CD4-positive, alpha-beta T cell treated with Interleukin-1 beta for 1 hour (primary cell): ENCODE measurements at regions not wholly inside any gene's neighbourhood (a gene's known extent, or its start where the extent isn't known, plus 50 kb on each side); places are given as distances from the start of the nearest gene placed in this dataset.
"Not testable (repeated sequence)": the region's sequence is repeated elsewhere in the genome, so short reads cannot be mapped to it uniquely, and the experiment has no call there.

Experiments used
- DNase-seq, 2 donors: peaks; one replicate each; pipeline ENCODE4 v3.0.0-alpha.2; 2020 to 2022

DNA sequence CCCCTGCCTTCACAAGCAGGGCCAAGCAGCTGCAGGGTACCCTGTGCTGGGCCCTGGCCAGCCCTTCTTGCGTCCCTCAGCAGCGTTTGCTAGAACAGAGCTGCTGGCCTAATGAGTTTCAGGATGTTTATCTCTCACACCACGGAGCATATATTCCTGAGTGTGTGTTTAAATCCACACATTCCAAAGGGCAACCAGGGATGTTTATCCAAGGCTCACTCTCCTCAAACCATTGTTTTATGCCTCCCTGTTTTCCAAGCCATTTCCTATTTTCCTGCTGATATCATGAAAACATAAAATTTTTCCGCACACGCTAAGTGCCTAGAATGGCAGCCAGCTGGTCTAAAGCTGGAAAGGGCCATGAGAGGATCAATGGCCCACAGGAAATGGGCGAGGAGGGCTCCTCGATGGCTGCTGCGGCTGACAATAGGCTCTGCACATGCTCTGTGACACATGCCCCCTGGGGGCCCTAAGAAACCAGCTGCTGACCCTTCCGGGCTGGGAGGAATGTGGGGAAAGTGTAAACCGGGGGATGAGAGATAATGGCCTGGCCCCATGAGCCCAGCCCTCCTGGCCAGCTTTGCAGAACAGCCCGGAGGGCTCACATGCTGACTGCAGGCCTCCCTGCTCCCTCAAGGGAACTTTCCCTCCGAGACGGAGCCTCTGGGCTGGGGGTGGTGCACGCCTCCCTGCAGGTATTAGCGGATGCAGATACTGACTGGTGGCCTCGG, 194.0 kb downstream of the NDUFA10 start:
- no peak for DNase-seq

DNA sequence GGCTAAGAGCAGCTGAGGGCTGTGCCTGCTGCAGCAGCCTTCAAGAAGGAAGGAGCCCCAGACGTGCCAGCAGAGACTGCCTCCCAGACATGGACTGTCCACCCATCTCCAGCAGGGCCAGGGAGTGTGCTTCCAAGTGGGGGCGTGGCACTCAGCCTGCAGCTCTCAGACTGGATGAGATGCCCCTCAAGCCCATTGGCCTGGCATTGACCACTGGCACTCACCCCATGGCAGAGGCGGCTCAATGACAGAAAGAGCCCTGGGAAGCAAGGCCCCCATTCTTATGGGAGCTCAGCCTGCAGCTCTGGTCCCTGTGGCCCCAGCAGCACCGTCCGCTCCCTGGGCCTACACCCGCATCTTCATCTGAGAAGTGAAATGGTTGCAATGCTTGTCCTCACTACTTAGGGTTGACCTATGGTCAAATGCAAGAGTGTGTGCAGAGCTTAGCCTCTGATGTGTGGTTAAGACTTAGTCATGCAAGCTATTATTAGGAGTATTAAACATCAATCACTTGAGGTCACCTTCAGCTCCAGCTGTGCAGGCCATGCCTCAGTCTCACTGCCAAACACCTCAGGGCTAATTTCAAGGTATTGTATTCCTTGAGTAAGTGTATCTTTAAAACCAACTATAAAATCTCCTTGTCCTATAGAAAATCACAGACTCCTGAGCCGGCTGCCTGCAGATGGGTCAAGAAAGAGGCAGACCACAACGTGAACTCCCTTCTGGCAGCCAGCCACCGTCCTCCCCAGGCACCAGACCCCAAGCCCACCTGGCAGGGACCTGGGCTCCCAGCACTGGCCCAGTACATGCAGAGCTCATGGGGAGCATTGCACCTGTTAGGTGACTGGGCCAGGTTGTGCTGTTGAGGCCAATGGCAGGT, 194.8 kb downstream of the NDUFA10 start:
- DNase-seq: no peak

DNA sequence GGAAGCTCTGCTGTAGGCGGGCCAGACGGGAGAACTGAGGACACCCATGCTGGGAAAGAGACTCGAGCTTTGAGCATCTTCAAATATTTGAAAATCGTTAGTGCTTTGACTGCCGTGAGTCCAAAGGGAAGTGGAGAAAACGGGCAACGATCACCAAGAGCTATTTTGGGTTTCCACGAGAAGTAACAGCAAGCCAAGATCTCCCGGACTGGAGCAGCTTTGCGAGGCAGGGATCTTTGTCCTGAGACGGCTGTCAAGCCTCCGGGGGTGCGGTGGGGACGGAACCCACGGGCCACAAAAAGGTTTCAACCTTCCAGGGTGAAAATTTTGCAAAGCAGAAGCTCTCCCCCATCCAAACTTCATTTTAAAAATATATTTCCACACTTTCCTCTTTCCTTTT, 195.8 kb downstream of the NDUFA10 start:
- DNase-seq: no peak

- not testable (repeated sequence) for DNase-seq
Observed at GRCh38 chr2:239828973-239829275, 196.2 kb downstream of the NDUFA10 start.

- no peak for DNase-seq
Observed at GRCh38 chr2:239828192-239828972, 196.8 kb downstream of the NDUFA10 start.

GRCh38 chr2:239827523-239827890, 197.6 kb downstream of the NDUFA10 start:
- DNase-seq: no peak

- DNase-seq: no peak
Observed at GRCh38 chr2:239826786-239827522, 198.2 kb downstream of the NDUFA10 start.

DNA sequence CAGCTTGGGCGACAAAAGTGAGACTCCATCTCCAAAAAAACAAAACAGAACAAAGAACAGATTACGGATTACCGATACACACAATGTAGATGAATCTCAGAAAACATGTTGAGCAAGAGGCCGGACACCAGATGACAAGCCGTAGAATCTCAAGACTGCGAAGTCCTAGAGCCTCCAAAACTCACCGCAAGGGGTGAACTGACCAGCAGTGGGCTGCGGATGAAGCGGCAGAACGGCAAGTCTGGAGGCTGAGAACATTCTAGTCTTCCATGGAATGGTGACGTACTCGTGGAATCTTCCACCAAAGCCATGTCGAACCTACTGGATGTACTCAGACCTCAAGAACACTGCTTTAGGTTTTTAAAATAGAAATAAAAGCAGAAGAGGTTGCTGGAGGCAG, 198.8 kb downstream of the NDUFA10 start:
- no peak for DNase-seq

- DNase-seq: no peak
Observed at GRCh38 chr2:239825705-239825979, 199.5 kb downstream of the NDUFA10 start.

GRCh38 chr2:239824866-239825704, 200.1 kb downstream of the NDUFA10 start:
- no peak for DNase-seq

DNA sequence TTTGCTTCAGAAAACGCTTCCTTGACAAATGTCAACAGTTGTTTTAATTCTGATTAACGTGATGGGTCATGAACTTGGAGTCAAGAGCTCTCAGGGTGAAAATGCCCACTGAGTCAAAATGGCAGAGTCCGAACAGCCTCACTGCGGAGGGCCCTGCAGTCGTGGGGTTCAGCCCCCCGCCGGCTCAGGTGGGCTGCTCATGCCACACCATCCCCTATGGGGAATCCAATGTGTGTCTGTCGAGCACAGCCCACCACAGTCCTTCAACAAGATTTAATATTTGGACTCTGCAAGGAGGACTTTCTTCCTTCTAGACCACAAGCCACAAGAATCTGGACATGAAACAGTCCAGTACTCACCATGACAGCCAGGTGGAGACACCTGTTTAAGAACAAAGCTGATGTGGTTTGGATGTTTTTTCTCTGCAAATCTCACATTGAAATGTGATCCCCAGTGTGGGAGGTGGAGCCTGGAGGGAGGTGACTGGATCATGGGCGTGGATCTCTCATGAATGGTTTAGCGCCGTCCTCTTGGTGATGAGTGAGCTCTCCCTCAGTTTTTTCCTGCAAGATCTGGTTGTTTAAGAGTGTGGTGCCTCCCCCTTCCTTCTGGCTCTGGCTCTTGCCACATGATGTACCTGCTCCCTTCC, 201.0 kb downstream of the NDUFA10 start:
- DNase-seq: no peak

GRCh38 chr2:239822146-239822831, 202.9 kb downstream of the NDUFA10 start:
- no peak for DNase-seq

- no peak for DNase-seq
Observed at GRCh38 chr2:239821694-239822075, 203.5 kb downstream of the NDUFA10 start.

DNA sequence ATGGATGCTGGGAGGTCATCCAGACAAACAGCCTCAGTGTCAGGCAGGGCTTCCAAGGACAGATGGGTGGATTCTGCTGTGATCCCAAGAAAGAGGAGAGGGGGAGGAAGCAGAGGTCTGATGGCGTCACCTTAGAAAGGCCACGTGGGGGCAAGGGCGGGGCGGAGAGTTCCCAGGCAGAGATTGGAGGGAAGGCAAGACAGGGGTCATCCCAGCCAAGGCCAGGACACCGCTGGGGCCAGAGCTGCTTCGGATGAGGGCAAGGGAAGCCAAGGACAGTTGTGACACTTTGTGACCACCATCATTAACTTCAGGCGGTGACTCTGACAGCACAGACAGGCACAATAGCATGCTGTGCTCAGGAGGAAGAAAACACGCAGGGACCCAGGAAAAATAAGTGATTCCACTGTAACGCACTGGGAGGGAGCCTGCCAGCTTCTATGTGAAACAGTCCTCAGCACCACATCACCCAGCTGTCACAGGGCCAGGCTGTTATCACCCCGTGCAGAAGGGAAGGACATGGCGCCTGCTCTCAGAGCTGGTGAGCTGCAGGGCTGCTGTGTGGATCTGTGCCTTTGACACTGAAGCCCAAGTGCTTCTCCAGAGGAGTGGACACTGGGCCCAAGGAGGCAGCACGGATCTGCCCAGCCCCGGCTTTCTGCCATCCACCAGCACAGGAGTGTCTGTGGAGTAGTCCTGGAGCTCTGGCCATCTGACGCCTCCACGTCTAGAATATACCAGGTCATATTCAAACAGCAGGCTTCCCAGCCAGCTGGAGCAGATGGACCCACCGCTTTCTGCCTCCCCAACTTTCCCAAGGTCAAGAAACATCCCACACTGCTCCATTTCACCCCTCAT, 204.1 kb downstream of the NDUFA10 start:
- DNase-seq: no peak

DNA sequence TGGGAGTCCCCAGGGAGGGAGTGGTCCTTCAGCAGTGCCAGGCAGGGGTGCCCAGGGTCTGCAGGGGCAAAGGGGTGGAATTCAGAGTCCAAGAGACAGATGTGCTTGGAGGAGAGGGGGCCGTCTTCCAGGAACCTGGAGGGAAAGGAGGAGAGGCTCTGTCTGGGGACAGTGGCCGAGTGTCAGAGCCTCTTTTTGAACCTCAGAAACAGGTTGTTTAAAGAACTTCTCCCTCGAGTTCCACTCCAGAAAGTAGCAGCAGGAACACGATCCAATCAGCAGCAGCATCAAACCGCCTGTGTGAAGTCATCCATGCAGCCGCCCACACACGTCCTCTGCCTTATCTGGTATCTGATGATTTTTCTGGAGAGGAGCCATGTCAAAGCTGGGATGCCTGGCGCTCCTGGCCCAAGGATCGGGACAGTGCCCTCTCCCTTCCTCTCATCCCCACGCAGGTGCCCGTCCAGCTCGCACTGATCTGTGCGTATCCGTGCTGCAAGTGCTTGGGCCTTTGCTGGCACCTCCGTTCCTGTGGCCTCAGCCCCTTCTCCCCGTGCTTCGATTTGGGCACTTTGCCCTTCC, 205.1 kb downstream of the NDUFA10 start:
- DNase-seq: no peak

DNA sequence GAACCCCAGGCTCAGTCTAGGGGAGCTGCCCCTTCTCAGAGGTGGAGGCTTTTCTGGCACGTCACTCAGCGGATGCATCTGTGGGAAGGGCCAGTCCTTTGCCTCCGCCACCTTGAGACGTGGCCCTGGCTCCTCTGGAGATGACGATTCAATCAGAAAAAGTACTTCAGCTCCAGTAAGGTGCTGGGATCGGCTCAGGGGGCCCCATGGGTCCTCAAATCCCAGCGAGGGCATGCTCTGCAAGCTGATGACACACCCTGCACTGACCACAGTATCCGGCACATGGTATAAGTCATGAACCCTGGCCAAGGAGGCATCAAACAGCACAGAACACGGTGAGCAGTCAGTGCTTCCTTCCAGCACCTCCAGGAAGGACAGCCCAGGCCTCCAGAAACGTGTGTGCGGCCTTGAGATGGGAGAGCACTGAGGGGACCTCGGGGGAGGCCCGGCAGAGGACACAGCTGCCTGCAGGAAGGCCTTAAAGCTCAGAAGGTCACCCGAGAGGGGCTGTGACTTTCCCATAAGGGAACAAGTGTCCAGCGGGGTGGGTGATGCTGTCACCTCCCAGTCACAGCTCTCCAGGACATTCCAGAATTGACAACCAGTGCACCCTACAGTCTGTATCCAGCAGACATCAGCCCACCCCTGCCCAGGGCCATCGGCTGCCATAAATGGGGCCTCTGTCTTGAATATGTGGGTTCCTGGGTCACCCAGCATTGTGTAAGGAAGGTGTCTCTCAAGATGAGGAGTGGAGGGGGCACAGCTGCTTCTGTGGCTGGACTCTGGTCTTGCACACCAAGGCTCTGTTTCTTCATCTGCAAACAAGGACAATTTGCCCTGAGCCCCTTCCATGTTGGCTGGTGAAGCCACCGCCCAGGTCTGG, 205.8 kb downstream of the NDUFA10 start:
- no peak for DNase-seq

GRCh38 chr2:239818531-239819011, 206.6 kb downstream of the NDUFA10 start:
- no peak for DNase-seq

GRCh38 chr2:239818086-239818485, 207.1 kb downstream of the NDUFA10 start:
- no peak for DNase-seq
